NAMALWA (cell line): ENCODE measurements at regions not wholly inside any gene's neighbourhood (a gene's known extent, or its start where the extent isn't known, plus 50 kb on each side); places are given as distances from the start of the nearest gene placed in this dataset.
"Not testable (repeated sequence)": the region's sequence is repeated elsewhere in the genome, so short reads cannot be mapped to it uniquely, and the experiment has no call there.

Source experiments
- DNase-seq: peaks from one replicate; pipeline ENCODE4 v3.0.0-alpha.2; 2015; ENCODE audit warnings: low spot score

DNA sequence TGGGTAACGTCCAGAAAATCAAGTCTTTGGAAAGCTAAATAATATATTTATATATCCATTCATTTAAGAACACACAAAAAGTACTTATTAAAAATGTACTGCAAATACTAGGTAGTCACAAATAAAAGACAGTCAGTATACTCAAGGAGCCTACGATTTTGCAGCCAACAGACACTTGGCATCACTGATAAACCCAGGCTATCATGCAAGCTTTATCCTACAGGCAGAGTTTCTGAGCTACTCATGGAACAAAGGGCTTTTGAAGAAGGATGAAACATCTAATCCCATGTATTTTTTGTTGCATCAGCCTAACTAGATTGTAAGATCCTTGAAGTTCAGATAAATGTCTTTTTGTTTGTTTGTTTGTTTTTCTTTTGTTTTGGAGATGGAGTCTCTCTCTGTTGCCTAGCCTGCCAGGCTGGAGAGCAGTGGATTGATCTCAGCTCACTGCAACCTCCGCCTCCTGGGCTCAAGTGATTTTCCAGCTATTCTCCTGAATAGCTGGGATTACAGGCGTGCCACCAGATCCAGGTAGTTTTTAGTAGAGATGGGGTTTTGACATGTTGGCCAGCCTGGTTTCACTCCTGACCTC is 319.4 kb upstream of the MDFIC2 start:
- DNase-seq: no peak

- no peak for DNase-seq
These were observed 309.0 kb upstream of the MDFIC2 start for GRCh38 chr3:70621451-70621850.

- no peak for DNase-seq
These were observed 308.5 kb upstream of the MDFIC2 start for GRCh38 chr3:70620956-70621355.

- DNase-seq: no peak
These were observed 307.9 kb upstream of the MDFIC2 start for GRCh38 chr3:70620367-70620766.

DNA sequence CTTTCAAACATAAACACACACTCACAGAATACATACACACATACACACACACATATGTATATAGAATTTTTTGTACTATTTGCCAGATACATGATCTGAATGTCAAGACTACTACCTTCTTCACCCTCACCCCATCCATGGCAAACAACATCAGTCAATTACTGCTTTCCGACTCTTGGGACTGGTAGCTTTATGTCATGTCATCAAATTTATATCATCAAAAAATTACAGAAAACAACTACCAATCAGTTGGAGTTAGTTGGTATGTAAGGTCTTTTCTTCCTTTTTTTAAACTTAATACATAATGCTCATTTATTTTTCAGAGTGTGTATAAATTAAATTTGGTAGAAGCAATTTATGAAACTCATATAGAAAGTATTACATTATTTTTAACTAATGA is 305.7 kb upstream of the MDFIC2 start:
- DNase-seq: no peak

GRCh38 chr3:70617349-70617748 is 304.9 kb upstream of the MDFIC2 start:
- not testable (repeated sequence) for DNase-seq

DNA sequence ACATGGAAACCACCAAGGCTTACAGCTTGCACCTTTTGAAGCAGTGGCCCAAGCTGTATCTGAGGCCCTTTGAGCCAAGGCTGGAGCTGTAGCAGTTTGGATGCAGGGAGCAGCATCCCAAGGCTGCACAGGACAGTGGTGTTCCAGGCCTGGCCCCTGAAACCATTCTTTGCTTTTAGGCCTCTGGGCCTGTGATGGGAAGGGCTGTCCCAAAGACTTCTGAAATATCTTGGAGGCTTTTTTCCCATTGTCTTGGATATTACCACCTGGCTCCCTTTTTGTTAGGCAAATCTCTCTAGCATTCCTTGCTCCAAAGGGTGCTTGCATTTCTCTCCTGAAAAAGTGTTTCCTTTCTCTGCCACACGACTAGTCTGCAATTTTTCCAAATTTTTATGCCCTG is 302.8 kb upstream of the MDFIC2 start:
- no peak for DNase-seq

GRCh38 chr3:70614111-70614510 is 301.7 kb upstream of the MDFIC2 start:
- peak; percentile 1 for DNase-seq

GRCh38 chr3:70612920-70613319 is 300.5 kb upstream of the MDFIC2 start:
- no peak for DNase-seq

DNA sequence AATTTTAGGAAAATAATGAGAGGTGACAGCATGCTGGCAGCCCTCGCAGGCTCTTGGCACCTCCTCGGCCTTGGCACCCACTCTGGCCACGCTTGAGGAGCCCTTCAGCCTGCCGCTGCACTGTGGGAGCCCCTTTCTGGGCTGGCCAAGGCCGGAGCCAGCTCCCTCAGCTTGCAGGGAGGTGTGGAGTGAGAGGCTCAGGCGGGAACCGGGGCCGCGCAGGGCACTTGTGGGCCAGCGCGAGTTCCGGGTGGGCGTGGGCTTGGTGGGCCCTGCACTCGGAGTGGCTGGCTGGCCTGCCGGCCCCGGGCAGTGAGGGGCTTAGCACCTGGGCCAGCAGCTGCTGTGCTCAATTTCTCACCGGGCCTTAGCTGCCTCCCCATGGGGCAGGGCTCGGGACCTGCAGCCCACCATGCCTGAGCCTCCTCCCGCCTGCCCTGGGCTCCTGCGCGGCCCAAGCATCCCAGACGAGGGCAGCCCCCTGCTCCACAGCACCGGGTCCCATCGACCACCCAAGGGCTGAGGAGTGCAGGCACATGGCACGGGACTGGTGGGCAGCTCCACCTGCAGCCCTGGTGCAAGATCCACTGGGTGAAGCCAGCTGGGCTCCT is 299.3 kb upstream of the MDFIC2 start:
- not testable (repeated sequence) for DNase-seq

DNA sequence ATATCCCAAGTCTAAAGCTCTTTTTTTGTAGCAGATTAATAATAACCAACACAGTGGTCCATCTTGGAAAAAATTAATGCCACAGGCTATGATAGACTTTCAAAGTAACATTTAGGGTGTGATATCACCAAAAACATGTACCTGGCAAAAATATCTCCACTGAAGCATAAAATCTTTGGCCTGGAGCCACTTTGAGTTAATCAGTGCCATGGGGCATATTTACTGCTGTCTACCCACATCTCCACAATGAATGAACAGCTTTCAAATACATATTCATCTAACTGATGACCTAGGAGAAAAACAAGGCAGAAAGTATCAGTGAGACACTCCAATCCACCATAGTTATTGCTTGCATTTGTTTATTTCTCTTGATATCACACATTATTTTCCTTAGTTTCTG is 296.0 kb upstream of the MDFIC2 start:
- no peak for DNase-seq

GRCh38 chr3:70607469-70607868 is 295.0 kb upstream of the MDFIC2 start:
- DNase-seq: no peak

- DNase-seq: peak; percentile 1
These were observed 293.6 kb upstream of the MDFIC2 start for GRCh38 chr3:70606018-70606417.

GRCh38 chr3:70603103-70603502 is 290.7 kb upstream of the MDFIC2 start:
- no peak for DNase-seq

DNA sequence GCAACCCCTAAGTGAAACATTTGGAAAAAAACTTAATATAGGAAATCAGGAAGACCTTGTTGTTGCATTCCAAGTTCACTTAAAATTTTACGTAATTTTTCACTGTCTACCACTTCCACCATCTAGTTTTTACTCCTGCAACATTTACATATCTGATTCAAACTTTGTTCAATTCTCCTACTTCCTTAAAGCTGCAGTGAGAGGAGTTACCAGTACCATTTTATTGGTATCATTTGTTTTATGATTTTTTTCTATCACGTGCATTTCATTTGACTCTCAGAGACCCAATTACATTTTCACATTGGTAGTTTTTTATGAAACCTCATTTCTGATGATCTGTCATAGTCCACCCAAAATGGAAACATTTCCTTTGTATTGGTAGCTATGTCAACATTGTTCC is 284.9 kb upstream of the MDFIC2 start:
- no peak for DNase-seq

DNA sequence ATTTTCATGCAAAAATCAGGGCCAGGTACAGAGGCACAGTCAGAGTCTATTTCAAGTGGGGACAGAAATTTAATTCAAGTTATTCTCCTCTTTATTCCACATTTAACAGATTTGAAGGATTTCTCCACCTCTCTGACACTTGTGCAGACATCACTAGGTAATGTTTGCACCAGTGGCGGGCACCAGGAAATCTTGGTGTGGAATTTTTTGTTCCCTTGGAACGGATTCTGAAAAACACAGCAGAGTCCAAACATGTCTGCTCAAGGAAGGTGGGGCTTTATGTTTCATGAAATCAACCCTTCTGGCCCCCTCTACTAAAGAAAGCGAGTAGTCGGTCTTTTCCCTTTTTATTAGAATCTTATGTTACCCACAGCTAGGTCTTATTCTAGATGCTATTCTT is 271.2 kb upstream of the MDFIC2 start:
- no peak for DNase-seq

GRCh38 chr3:70582803-70583202 is 270.4 kb upstream of the MDFIC2 start:
- no peak for DNase-seq

- DNase-seq: no peak
These were observed 267.6 kb upstream of the MDFIC2 start for GRCh38 chr3:70580021-70580420.

DNA sequence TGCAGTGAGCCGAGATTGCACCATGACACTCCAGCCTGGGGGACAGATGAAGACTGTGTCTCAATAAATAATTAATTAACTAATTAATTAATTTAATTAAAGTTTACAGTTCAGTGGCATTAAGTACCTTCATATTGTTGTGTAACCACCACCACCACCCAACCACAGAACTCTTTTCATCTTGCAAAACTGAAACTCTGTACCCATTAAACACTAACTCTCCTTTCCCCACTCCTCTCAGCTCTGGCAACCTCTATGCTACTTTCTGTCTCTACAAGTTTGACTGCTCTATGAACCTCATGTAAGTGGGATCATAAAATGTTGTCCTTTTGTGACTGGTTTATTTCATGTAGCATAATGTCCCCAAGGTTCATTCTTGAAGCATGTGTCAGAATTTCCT is 259.3 kb upstream of the MDFIC2 start:
- no peak for DNase-seq

GRCh38 chr3:70570584-70570983 is 258.1 kb upstream of the MDFIC2 start:
- no peak for DNase-seq

- no peak for DNase-seq
These were observed 256.2 kb upstream of the MDFIC2 start for GRCh38 chr3:70568626-70569025.

- no peak for DNase-seq
These were observed 253.4 kb upstream of the MDFIC2 start for GRCh38 chr3:70565861-70566260.

GRCh38 chr3:70564552-70564951 is 252.1 kb upstream of the MDFIC2 start:
- no peak for DNase-seq

DNA sequence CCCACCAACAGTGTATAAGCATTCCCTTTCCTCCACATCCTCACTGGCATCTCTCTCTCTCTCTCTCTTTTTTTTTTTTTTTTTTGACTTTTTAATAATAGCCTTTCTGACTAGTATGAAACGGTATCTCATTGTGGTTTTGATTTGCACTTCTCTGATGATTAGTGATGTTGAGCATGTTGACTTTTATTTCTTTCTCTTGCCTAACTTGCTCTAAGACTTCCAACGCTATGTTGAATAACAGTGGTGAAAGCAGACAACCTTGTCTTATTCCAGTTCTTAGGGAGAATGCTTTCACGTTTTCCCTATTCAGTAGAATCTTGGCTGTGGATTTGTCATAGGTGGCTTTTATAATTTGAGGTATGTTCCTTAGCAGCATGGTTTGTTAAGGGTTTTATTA is 249.4 kb upstream of the MDFIC2 start:
- DNase-seq: no peak
